Myocyte (in vitro differentiated cells): ENCODE measurements at regions not wholly inside any gene's neighbourhood (a gene's known extent, or its start where the extent isn't known, plus 50 kb on each side); places are given as distances from the start of the nearest gene placed in this dataset.
A peak's percentile ranks its signal among the peaks of the same experiment; 100 is the strongest.

ENCODE experiments used
- DNase-seq: peaks from one replicate; pipeline ENCODE4 v3.0.0-alpha.2; 2012; ENCODE audit warnings: low read depth

DNA sequence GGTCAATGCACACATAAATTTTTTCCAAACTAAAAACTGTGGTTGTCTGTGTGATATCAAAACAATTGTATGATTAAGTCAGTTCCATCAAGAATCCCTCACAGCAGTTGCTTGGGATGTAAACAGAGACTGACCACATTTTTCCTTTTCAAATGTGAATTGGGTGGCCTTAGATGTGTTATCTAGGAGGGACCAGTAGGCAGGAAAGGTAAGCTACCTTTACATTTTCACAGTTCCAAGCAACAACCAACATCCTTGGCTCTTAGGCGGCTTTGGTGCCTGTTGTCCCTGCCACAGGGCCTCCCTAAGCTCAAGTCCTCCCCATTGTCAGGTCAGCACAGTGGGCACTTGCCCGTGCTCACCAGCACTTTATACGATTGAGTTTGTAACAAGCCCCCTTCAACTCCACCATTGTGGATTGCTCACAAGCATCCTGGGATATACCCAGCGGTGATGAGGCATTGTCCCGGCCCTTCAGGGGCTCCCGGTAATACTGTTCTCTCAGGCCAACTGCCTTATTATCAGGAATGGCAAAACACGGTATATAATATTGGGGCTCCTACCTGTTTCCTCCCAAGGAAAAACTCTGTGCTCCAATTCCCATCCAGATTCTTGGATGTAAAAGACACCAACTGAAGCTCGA is 114.9 kb upstream of the ANKRD1 start:
- no peak for DNase-seq

GRCh38 chr10:91036807-91037411 is 116.0 kb upstream of the ANKRD1 start:
- DNase-seq, result peak; percentile 34

DNA sequence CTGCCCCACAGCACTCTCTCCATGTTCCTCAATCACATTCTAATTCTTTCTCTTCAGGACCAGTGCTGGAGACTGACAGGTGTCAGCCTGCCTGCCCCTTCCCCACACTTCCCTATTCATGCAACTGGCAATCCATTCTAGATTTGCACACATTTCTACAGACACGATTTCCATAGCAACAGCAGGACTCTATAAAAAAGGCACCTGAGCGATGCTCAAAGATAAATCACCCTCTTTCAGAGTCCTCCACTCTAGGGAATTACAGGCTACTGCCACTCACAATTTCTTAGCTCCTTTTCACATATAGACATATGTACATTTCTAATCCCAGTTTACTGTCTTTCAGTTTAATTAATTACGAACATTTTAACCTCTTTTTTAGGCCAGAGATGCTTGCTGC is 118.1 kb upstream of the ANKRD1 start:
- DNase-seq, result no peak

DNA sequence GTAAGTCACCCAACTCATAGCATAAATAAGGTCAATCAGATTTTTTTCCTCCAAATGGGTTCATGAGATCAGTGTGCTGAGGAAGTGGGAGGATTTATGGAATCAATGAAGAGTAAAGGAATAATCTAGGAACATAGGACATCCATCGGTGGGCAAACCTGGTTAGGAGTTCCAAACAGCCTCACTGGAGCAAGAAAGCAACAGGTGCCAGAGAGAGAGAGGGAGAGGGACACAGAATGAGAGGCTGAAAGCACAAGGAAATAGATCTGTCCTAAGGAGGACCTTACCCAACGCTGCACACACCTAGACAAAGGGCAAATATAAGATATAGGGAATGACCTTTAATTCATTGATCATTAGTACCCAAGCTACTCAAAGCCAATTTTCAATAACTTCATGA is 119.5 kb upstream of the ANKRD1 start:
- DNase-seq, result no peak

DNA sequence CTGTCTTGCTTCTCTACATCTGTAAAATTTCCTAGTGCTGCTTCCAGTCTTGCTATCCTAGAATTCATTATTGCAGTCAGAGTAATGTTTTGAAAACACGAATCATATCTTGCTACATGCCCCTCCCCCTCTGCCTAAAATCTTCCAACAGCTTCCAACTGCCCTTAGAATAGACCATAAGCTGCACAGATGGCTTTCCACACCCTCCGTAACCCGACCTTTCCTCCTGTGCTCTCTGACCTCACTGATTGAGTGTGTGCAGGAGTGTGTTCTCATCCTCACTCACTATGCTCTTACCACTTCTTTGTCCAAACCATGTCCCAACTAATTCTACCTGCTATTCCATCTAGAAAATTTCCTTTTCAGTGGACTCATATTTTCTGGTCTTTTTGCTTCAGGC is 121.2 kb upstream of the ANKRD1 start:
- DNase-seq, result peak; percentile 63

GRCh38 chr10:91043173-91043910 is 122.5 kb upstream of the ANKRD1 start:
- peak; percentile 62 for DNase-seq

GRCh38 chr10:91046869-91047268 is 126.0 kb upstream of the ANKRD1 start:
- DNase-seq, result no peak

DNA sequence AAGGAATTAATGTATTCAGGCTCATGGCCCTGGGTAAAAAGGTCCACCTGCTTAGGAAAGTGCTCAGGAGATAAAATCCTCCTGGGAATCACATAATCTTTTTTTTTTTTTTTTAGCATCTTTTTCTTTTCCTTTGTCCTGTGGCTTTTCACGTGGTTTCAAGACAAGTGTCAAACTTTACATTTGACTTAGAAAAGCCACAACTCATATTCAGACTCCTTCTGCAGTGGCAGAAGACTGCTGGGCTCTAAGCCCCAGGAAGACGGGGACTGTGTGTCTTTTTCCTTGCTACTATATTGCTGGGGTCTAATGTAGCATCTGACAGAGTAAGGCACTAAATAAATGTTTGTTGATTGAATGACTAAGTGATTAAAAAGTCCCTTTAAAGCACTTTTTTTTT is 127.5 kb upstream of the ANKRD1 start:
- no peak for DNase-seq

- no peak for DNase-seq
Observed at GRCh38 chr10:91049296-91049987, 128.6 kb upstream of the ANKRD1 start.

DNA sequence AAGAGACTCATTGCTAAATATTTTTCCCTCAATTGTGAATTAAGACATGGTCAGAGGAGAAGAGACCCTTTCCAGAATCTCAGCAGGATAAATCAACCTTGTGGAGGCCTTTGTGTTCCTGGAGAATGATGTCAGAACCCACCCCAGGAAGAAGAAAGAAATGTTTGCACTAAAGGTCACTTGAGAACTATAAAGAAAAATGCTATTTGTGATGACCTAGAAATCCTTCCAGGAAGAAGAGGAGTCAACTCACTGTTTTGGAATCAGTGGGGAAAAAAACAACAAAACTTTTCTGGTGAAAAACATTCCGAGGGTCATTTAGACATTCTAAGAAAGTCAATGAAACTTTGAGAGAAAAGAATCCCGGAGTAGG is 129.1 kb upstream of the ANKRD1 start:
- DNase-seq, result no peak

GRCh38 chr10:91050371-91051034 is 129.6 kb upstream of the ANKRD1 start:
- DNase-seq, result no peak

DNA sequence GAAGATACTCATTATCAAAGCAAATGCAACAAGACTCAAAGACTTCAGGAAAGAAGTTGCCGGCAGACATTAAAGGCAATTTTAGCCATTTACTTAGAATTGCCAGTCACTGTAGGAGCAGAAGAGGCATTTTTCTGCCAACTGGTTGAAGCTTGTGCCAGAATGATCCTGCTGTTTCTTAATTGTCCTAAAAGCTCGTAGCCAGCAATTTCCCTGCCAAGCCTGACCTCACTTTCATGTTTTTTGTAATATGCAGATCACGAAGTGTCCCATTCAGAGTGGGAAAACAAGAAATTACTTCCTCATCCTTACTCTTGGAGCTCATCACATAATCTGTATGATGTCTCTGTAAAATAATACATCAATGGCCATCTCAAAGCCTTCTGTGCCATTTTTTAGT is 130.9 kb upstream of the ANKRD1 start:
- no peak for DNase-seq

DNA sequence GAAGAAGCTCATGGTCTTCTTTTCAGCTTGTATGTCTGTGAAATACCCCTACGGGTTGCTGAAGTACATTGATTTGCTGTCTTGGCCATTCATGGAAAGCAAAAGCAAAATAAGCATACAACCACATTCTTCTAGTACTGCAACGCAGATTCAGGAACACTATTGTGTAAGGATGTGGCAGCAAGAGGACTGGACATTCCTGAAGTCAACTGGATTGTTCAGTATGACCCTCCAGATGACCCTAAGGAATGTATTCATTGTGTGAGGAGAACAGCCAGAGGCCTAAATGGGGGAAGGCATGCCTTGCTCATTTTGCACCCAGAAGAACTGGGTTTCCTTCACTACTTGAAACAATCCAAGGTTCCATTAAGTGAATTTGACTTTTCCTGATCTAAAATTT is 133.4 kb upstream of the ANKRD1 start:
- no peak for DNase-seq

DNA sequence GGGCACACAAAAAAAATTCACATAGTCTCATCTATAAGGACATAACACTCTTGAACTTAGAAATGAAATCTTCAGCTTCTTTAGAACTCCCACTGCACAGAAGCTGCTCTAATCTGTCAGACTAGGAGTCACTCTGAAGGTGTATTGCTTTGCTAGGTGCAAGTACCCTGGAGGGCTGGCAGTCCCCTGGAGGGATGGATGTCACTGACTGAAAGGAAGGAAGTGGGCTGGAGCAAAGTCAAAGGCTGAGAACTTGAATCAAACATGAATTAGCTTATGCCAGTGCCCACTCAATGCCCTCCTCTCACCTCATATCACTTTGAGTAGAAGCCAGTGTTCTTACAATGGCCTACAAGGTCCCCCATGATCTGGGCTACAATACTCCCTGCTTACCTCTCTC is 140.3 kb upstream of the ANKRD1 start:
- no peak for DNase-seq

- peak; percentile 32 for DNase-seq
Observed at GRCh38 chr10:91061608-91062007, 140.7 kb upstream of the ANKRD1 start.

- DNase-seq, result no peak
Observed at GRCh38 chr10:91062091-91062490, 141.2 kb upstream of the ANKRD1 start.

DNA sequence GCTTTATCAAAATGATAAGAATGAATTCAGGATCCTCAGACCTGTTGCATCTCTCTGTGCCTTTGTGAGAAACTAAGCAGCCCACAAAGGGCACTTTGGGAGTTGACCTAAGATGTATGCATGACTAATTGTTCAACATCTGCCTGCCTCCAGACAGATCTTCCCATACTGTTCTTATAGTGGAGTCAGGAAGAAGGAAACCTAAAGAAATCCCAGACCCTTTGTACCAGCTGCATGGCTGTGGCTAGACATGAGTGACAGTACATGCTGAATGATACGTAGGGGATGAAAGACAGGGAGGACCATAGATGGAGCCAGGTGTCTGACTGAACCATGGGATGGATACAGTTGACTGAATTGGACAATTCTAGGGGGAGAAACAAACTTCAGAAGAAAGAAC is 148.7 kb upstream of the PCGF5 start:
- DNase-seq, result no peak

DNA sequence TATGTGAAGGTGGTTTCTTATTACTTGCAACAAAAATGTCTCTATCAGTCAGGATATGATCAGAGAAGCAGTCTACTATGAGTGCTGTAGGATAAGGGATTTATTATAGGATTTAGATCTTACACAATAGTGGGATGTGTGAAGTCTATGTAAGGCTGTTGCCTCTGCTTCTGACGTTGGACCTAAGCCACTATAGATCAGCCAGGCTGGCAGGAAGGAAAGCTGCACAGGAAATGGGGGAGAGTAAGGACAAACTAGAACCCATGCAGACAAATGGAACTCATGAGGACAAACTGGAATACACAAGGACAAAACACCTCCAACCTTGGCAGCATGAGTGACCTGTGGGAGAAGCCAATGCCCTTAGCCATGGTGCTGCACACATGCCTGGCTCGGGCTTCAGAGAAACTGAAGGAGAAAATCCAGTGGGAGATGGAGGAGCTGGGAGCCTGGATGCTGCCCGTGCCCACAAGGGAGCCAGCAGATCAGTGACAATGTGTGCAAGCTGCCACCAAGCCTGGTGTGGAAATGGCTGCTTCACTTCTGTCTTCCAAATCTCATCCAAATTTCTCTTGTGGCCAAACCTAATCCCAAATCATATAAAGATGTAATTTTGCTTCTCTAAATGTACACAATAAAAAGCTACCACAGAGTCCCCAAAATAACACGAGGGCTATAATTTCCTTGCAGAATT is 147.0 kb upstream of the PCGF5 start:
- no peak for DNase-seq

- peak; percentile 6 for DNase-seq
Observed at GRCh38 chr10:91076991-91077548, 143.4 kb upstream of the PCGF5 start.

DNA sequence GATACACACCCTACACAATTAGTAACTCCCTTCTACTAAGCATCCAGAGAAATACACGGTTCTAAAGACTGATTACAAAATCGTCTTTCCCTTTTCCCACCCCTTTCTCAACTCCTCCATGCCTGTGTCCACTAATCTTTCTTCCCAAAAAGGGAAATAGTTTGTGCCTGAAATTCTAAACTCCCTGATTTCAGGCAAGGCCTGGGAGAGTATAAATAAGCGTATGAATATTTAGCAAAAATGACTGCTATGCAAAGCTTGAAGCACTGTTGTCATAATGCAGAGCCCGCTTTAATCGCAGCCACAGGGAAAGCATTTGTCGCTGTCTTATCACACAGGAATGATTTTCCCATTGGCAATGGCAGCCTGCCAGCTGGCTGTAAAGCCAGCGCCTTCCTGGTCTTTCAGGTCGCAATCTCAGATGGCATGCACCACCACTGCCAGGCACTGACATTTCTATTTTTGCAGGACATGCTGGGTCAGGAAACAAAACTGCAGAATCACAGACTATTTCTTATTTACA is 142.9 kb upstream of the PCGF5 start:
- DNase-seq, result peak; percentile 87
